ENCODE measurements at regions not wholly inside any gene's neighbourhood (a gene's known extent, or its start where the extent isn't known, plus 50 kb on each side); places are given as distances from the start of the nearest gene placed in this dataset.

GRCh38 chr7:82690929-82691328, 247.4 kb upstream of the CACNA2D1 start:
- Histone ChIP-seq H3K36me3 (ENCODE audit: control insufficient read depth, insufficient read depth, low read length) (no peaks in the 10 kb centered on the region), H3K4me3 (replicated peaks; ENCODE audit: low read depth, low read length) (no peak overlapping the region), H3K27me3 (replicated peaks; ENCODE audit: control insufficient read depth, insufficient read depth, low read length) (no peaks in the 10 kb centered on the region)
- no peak for DNase-seq (ENCODE audit: extremely low read depth, insufficient read length)
- TF ChIP-seq CTCF (IDR thresholded peaks at IDR 0.05; ENCODE audit: insufficient read depth, low read length, poor library complexity, severe bottlenecking): no peak

GRCh38 chr7:82685214-82685613, 241.6 kb upstream of the CACNA2D1 start:
- Histone ChIP-seq H3K36me3 (ENCODE audit: control insufficient read depth, insufficient read depth, low read length) (no peaks in the 10 kb centered on the region), H3K27me3 (replicated peaks; ENCODE audit: control insufficient read depth, insufficient read depth, low read length) (no peaks in the 10 kb centered on the region), H3K4me3 (replicated peaks; ENCODE audit: low read depth, low read length) (no peak overlapping the region)
- no peak for DNase-seq (ENCODE audit: extremely low read depth, insufficient read length)
- no peak for TF ChIP-seq CTCF (IDR thresholded peaks at IDR 0.05; ENCODE audit: insufficient read depth, low read length, poor library complexity, severe bottlenecking)

GRCh38 chr7:82678716-82679115, 235.1 kb upstream of the CACNA2D1 start:
- DNase-seq (ENCODE audit: extremely low read depth, insufficient read length): no peak
- no peak for TF ChIP-seq CTCF (IDR thresholded peaks at IDR 0.05; ENCODE audit: insufficient read depth, low read length, poor library complexity, severe bottlenecking)
- Histone ChIP-seq H3K27me3 (replicated peaks; ENCODE audit: control insufficient read depth, insufficient read depth, low read length) (no peaks in the 10 kb centered on the region), H3K4me3 (replicated peaks; ENCODE audit: low read depth, low read length) (no peak overlapping the region), H3K36me3 (ENCODE audit: control insufficient read depth, insufficient read depth, low read length) (no peaks in the 10 kb centered on the region)

- no peak overlapping the region for H3K4me3 ChIP-seq (replicated peaks; ENCODE audit: low read depth, low read length)
- H3K27me3 ChIP-seq (replicated peaks; ENCODE audit: control insufficient read depth, insufficient read depth, low read length): no peaks in the 10 kb centered on the region
- no peaks in the 10 kb centered on the region for H3K36me3 ChIP-seq (ENCODE audit: control insufficient read depth, insufficient read depth, low read length)
- no peak for DNase-seq (ENCODE audit: extremely low read depth, insufficient read length)
- TF ChIP-seq CTCF (IDR thresholded peaks at IDR 0.05; ENCODE audit: insufficient read depth, low read length, poor library complexity, severe bottlenecking): no peak
Measured at GRCh38 chr7:82678259-82678658, 234.7 kb upstream of the CACNA2D1 start.

GRCh38 chr7:82677493-82677892, 233.9 kb upstream of the CACNA2D1 start:
- no peak overlapping the region for H3K4me3 ChIP-seq (replicated peaks; ENCODE audit: low read depth, low read length)
- DNase-seq (ENCODE audit: extremely low read depth, insufficient read length): no peak
- no peak for TF ChIP-seq CTCF (IDR thresholded peaks at IDR 0.05; ENCODE audit: insufficient read depth, low read length, poor library complexity, severe bottlenecking)

GRCh38 chr7:82676777-82677463, 233.3 kb upstream of the CACNA2D1 start:
- no peaks in the 10 kb centered on the region for H3K27me3 ChIP-seq (replicated peaks; ENCODE audit: control insufficient read depth, insufficient read depth, low read length)
- no peak for TF ChIP-seq CTCF (IDR thresholded peaks at IDR 0.05; ENCODE audit: insufficient read depth, low read length, poor library complexity, severe bottlenecking)
- H3K4me3 ChIP-seq (replicated peaks; ENCODE audit: low read depth, low read length): no peak overlapping the region
- no peaks in the 10 kb centered on the region for H3K36me3 ChIP-seq (ENCODE audit: control insufficient read depth, insufficient read depth, low read length)
- DNase-seq (ENCODE audit: extremely low read depth, insufficient read length): no peak

More at GRCh38 chr7:82677493-82677892, 233.9 kb upstream of the CACNA2D1 start:
- H3K27me3 ChIP-seq (replicated peaks; ENCODE audit: control insufficient read depth, insufficient read depth, low read length): no peaks in the 10 kb centered on the region
- H3K36me3 ChIP-seq (ENCODE audit: control insufficient read depth, insufficient read depth, low read length): no peaks in the 10 kb centered on the region
